Activated CD8-positive, alpha-beta T cell treated with anti-CD3 and anti-CD28 coated beads, Interleukin-2, amount 10 ng/mL, durations not matched to agents 7 days and 5 days (primary cell): ENCODE measurements at regions not wholly inside any gene's neighbourhood (a gene's known extent, or its start where the extent isn't known, plus 50 kb on each side); places are given as distances from the start of the nearest gene placed in this dataset.

Source experiments
- ATAC-seq: fragments of 150-1000 bp; cut with Tn5 transposase; one replicate; pipeline ENCODE4 v1.10.0; 2021; ENCODE audit warnings: moderate library complexity
- CTCF ChIA-PET: fragments of 350-600 bp; sonication (Branson Sonifier 250); formaldehyde crosslinking; loops from one replicate; lab custom pipeline; 2021; ENCODE audit warnings: antibody characterized with exemption; lab: Charles Lee
- POLR2A ChIA-PET: fragments of 350-600 bp; sonication (Branson Sonifier 250); formaldehyde crosslinking; loops from one replicate; lab custom pipeline; 2021; ENCODE audit warnings: antibody characterized with exemption; lab: Charles Lee
- DNase-seq: peaks from one replicate; pipeline ENCODE4 v3.0.0-alpha.2; 2020
- H3K27ac Mint-ChIP-seq: one replicate; pipeline ENCODE4 v1.8.0; 2021; ENCODE audit warnings: mild to moderate bottlenecking, mixed read lengths
- H3K27me3 Mint-ChIP-seq: one replicate; pipeline ENCODE4 v1.8.0; 2021; ENCODE audit warnings: low read depth, mixed read lengths
- H3K36me3 Mint-ChIP-seq: one replicate; pipeline ENCODE4 v1.8.0; 2021; ENCODE audit warnings: low read depth, mixed read lengths
- H3K4me1 Mint-ChIP-seq: one replicate; pipeline ENCODE4 v1.8.0; 2021; ENCODE audit warnings: low read depth, mixed read lengths
- H3K4me3 Mint-ChIP-seq: one replicate; pipeline ENCODE4 v1.8.0; 2021; ENCODE audit warnings: mild to moderate bottlenecking, mixed read lengths
- H3K9me3 Mint-ChIP-seq: one replicate; pipeline ENCODE4 v1.8.0; 2022; ENCODE audit warnings: mixed read lengths; ENCODE audit not compliant: insufficient read depth

- POLR2A ChIA-PET, result no interaction called here
- ATAC-seq (no peak), DNase-seq (no peak)
- no peak overlapping the region for H3K27ac Mint-ChIP-seq
- no peaks in the 10 kb centered on the region for H3K4me1 Mint-ChIP-seq
- no peaks in the 10 kb centered on the region for H3K36me3 Mint-ChIP-seq
- no peaks in the 10 kb centered on the region for H3K27me3 Mint-ChIP-seq
- no peak overlapping the region for H3K4me3 Mint-ChIP-seq
- peaks cover 8% of the 10 kb centered on the region for H3K9me3 Mint-ChIP-seq
- CTCF ChIA-PET, result no interaction called here
These were observed 132.3 kb downstream of the TINAG start for GRCh38 chr6:54440549-54440948.

- Mint-ChIP-seq H3K27me3 (no peaks in the 10 kb centered on the region), H3K4me1 (no peaks in the 10 kb centered on the region), H3K27ac (no peak overlapping the region), H3K36me3 (no peaks in the 10 kb centered on the region), H3K9me3 (peaks cover 8% of the 10 kb centered on the region), H3K4me3 (no peak overlapping the region)
- no peak for ATAC-seq
- POLR2A ChIA-PET, result no interaction called here
- CTCF ChIA-PET, result no interaction called here
- DNase-seq, result no peak
These were observed 132.8 kb downstream of the TINAG start for GRCh38 chr6:54441020-54441419.

DNA sequence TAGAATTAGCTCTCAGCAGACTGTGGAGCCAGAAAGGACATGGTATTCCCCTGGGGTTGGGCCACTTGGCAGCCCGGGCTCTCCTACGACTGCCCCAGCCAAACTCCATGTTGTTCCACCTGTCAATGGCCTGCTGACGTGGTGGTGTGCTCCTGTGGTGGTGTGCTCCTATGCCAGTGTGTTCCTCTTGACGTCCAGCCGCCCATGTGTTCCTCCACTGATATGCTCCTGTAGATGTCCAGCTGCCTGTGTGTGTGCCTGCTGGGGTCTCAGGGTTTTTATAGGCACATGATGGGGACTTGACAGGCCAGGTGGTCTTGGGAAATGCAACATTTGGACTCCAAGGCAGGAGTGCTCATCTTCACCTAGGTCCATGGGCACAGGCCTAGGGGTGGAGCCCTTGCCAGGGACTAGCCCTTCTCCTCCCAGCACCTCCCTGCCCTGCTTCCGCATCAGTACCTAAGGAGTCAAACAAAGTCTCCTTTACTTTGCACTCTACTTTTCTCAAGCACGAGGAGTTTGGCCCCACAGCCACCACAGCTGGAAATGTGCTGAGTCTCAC, 133.5 kb downstream of the TINAG start:
- CTCF ChIA-PET, result no interaction called here
- Mint-ChIP-seq H3K27ac (no peak overlapping the region), H3K36me3 (no peaks in the 10 kb centered on the region), H3K4me1 (no peaks in the 10 kb centered on the region), H3K9me3 (peaks cover 8% of the 10 kb centered on the region), H3K27me3 (no peaks in the 10 kb centered on the region), H3K4me3 (no peak overlapping the region)
- ATAC-seq (no peak), DNase-seq (no peak)
- POLR2A ChIA-PET, result no interaction called here

DNA sequence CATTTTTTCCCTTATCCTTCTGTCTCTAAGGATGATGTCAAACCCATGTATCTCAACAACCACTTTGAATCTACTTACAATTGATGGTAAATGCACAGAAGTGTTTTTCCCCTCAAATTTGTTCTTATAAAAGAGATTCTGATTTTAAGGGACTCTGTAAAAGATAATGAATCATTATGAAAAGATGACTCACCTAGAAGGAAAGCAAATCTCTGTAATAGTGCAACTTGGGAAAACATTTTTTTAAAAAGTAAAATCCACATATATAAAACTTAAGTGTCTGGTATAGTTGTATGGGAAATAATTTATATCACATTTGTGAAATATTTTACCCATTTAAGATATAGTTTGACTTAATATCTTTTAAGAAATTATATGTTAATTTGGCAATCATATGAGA, 137.0 kb downstream of the TINAG start:
- Mint-ChIP-seq H3K4me1 (no peaks in the 10 kb centered on the region), H3K9me3 (peaks cover 4% of the 10 kb centered on the region), H3K27ac (no peak overlapping the region), H3K4me3 (no peak overlapping the region), H3K36me3 (no peaks in the 10 kb centered on the region), H3K27me3 (no peaks in the 10 kb centered on the region)
- ChIA-PET POLR2A (no interaction called here), CTCF (no interaction called here)
- ATAC-seq (no peak), DNase-seq (no peak)

DNA sequence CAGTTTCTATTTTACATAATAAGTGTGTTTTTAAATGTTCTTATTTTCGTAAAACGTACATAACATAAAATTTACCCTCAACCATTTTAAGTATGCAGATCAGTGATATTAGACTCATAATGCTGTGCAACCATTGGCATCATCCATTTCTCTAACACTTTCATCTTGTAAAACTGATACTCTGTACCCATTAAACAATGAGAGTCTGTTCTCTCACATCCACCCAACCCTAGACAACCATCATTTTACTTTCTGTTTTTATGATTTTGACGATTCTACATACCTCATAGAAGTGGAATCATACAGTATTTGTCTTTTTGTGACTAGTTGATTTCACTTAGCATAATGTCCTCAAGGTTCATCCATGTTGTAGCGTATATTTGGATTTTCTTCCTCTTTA, 140.4 kb downstream of the TINAG start:
- Mint-ChIP-seq H3K27ac (no peak overlapping the region), H3K4me3 (no peak overlapping the region), H3K27me3 (no peaks in the 10 kb centered on the region), H3K36me3 (no peaks in the 10 kb centered on the region), H3K4me1 (no peaks in the 10 kb centered on the region), H3K9me3 (peaks cover 4% of the 10 kb centered on the region)
- CTCF ChIA-PET, result no interaction called here
- DNase-seq (no peak), ATAC-seq (no peak)
- POLR2A ChIA-PET, result no interaction called here

GRCh38 chr6:54451516-54451915, 143.3 kb downstream of the TINAG start:
- Mint-ChIP-seq H3K9me3 (no peaks in the 10 kb centered on the region), H3K4me3 (no peak overlapping the region), H3K27ac (no peak overlapping the region), H3K36me3 (no peaks in the 10 kb centered on the region), H3K4me1 (no peaks in the 10 kb centered on the region), H3K27me3 (no peaks in the 10 kb centered on the region)
- no peak for ATAC-seq
- DNase-seq, result no peak
- POLR2A ChIA-PET, result no interaction called here
- CTCF ChIA-PET, result no interaction called here

DNA sequence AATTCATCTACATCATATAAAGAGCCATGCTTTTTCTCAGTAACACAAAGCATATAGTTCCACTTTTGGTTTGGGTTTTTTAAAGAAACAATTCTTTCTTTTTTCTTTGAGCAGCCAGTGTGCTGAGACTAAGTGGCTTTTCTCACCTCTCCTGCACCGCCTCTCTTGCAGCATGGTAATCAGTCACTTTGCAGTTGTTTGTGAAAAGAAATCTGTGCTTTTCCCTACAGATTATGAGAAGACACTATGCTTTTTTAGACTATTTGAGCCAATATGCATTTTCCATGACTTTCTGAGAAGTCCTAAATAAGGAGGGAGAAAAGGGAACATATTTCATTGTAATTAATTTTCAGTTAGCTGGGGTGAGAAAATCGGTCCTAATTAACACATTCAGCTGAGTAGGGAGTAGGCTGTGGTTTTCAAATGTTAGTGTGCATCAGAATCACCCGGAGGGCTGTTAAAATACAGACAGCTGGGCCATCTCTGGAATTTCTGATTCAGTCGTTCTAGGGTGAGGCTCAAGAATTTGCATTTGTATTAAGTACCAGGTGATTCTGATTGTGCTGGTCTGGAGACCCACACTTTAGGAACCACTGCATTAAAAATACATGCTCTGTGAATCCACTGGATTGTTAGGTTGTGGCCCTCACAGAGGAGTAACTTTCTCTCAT, 155.2 kb downstream of the TINAG start:
- POLR2A ChIA-PET, result no interaction called here
- CTCF ChIA-PET, result no interaction called here
- H3K36me3 Mint-ChIP-seq, result no peaks in the 10 kb centered on the region
- ATAC-seq (no peak), DNase-seq (no peak)
- H3K27me3 Mint-ChIP-seq, result no peaks in the 10 kb centered on the region
- H3K4me1 Mint-ChIP-seq, result no peaks in the 10 kb centered on the region
- H3K4me3 Mint-ChIP-seq, result no peak overlapping the region
- H3K27ac Mint-ChIP-seq, result no peak overlapping the region
- peaks cover 7% of the 10 kb centered on the region for H3K9me3 Mint-ChIP-seq

DNA sequence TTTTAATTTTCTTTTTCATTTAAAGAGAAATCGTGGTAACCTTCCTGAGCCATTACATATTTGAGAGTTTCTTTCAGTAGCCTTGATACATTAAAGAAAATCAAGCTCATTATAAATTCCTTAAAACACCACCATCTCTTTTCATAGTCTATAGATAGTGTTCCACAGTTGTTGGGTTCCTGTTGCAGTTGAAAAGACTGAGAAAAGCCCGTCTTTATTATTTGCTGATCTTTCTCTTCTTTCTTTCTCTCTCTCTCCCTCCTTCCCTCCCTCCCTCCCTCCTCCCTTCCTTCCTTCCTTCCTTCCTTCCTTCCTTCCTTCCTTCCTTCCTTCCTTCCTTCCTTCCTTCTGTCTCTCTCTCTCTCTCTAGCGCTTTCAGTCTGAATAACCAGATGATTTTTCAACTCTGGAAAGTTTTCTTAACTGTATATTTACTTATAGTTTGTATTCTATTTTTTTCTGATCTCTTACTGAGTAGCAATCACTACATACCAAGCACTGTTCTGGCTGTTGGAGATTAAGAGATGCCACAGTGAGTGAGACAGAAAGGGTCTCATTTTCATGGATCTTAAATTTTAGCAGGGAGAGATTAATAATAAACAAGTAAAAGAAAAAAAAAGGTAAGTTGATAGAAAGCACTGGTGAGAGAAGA, 157.5 kb downstream of the TINAG start:
- ChIA-PET CTCF (no interaction called here), POLR2A (no interaction called here)
- ATAC-seq, result no peak
- Mint-ChIP-seq H3K4me1 (no peaks in the 10 kb centered on the region), H3K27ac (no peak overlapping the region), H3K36me3 (no peaks in the 10 kb centered on the region), H3K4me3 (no peak overlapping the region), H3K9me3 (peaks cover 4% of the 10 kb centered on the region), H3K27me3 (no peaks in the 10 kb centered on the region)
- no peak for DNase-seq

DNA sequence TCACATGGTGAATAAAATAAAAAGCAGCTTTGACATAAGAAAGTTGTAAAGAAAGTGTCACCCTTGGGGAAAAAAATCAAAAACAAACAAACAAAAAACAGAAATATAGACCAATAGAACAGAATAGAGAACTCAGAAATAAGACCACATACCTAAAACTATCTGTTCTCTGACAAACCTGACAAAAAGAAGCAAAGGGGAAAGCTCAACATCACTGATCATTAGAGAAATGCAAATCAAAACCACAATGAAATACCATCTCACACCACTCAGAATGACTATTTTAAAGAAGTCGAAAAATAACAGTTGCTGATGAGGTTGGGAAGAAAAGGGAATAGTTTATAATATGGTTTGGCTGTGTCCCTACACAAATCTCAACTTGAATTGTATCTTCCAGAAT, 159.1 kb downstream of the TINAG start:
- Mint-ChIP-seq H3K36me3 (no peaks in the 10 kb centered on the region), H3K9me3 (peaks cover 3% of the 10 kb centered on the region), H3K4me3 (no peak overlapping the region), H3K27ac (no peak overlapping the region), H3K4me1 (no peaks in the 10 kb centered on the region), H3K27me3 (no peaks in the 10 kb centered on the region)
- DNase-seq (no peak), ATAC-seq (no peak)
- ChIA-PET POLR2A (no interaction called here), CTCF (no interaction called here)

DNA sequence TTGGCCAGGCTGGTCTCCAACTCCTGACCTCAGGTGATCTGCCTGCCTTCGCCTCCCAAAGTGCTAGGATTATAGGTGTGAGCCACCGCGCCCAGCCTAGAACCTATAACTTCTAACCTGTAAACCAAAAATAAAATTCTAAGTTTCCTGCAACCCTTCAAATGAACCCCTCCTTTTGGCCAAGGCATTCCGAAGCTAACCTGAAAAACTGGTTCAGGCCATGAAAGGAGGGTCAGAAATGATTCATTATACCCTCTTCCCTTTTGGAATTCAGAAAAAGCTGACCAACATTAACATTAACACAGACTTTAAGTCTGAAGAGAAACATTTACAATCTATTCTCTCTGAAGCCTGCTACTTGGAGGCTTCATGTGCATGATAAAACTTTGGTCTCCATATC, 165.1 kb downstream of the TINAG start:
- Mint-ChIP-seq H3K4me1 (no peaks in the 10 kb centered on the region), H3K27ac (no peak overlapping the region), H3K9me3 (no peaks in the 10 kb centered on the region), H3K36me3 (no peaks in the 10 kb centered on the region), H3K27me3 (no peaks in the 10 kb centered on the region), H3K4me3 (no peak overlapping the region)
- ChIA-PET POLR2A (no interaction called here), CTCF (no interaction called here)
- ATAC-seq (no peak), DNase-seq (no peak)

- no peaks in the 10 kb centered on the region for H3K9me3 Mint-ChIP-seq
- no peak for ATAC-seq
- no peaks in the 10 kb centered on the region for H3K4me1 Mint-ChIP-seq
- no peaks in the 10 kb centered on the region for H3K27me3 Mint-ChIP-seq
- no peaks in the 10 kb centered on the region for H3K36me3 Mint-ChIP-seq
- H3K4me3 Mint-ChIP-seq, result no peak overlapping the region
- ChIA-PET POLR2A (no interaction called here), CTCF (no interaction called here)
- DNase-seq, result no peak
- H3K27ac Mint-ChIP-seq, result no peak overlapping the region
These were observed 166.7 kb downstream of the TINAG start for GRCh38 chr6:54474898-54475297.

DNA sequence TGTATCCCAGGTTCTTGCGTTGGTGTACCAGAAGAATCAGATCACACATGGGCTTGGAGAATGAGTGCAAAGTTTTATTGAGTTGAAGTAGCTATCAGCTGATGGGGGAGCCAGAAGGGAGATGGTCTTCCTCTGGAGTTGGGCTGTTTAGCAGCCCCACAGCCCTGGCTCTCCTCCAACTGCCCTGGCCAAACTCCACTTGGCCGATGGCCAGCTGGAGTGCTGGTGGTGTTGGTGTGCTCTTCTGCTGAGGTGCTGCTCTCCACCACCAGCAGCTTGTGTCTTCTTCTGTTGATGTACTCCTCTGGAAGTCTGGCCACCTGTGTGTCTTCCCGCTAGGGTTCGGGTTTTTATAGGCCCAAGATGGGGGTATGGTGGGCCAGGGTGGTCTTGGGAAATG, 172.8 kb downstream of the TINAG start:
- Mint-ChIP-seq H3K4me3 (no peak overlapping the region), H3K36me3 (no peaks in the 10 kb centered on the region), H3K9me3 (no peaks in the 10 kb centered on the region), H3K4me1 (no peaks in the 10 kb centered on the region), H3K27ac (no peak overlapping the region), H3K27me3 (no peaks in the 10 kb centered on the region)
- ChIA-PET POLR2A (no interaction called here), CTCF (no interaction called here)
- ATAC-seq (no peak), DNase-seq (no peak)
